Fibroblast of villous mesenchyme (primary cell): ENCODE measurements at regions not wholly inside any gene's neighbourhood (a gene's known extent, or its start where the extent isn't known, plus 50 kb on each side); places are given as distances from the start of the nearest gene placed in this dataset.

Source experiments
- DNase-seq: peaks from one replicate; pipeline ENCODE4 v3.0.0-alpha.2; 2010; ENCODE audit warnings: low read depth
- H3K4me3 ChIP-seq: 2 replicates; pipeline ENCODE4 v1.5.1; 2011; ENCODE audit warnings: low read depth, mild to moderate bottlenecking, low read length
- TF ChIP-seq, protein P1 (sequence below): IDR thresholded peaks from 2 replicates; pipeline ENCODE4 v1.5.1; 2012; ENCODE audit warnings: low read depth, mild to moderate bottlenecking, low read length; ENCODE audit not compliant: insufficient read depth

DNA sequence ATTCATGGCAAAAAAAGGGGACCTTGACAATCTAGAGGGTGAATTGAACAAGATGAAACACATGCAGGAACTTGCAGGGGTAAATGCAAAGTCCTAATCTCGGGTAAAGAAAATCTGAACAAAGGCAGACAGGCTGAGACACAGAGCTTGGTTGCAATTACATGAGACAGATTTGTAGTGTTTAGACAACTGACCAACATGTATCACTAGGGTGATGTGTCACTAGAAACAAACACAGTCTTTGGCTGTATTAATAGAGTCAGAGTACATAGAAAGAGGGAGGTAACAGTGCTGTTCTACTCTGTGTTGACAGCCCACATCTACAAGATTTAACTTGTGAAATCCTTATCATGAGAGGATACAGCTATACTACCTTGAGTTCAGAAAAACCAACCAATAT lies 78.1 kb upstream of the GRIK3 start:
- TF ChIP-seq, protein P1, sequence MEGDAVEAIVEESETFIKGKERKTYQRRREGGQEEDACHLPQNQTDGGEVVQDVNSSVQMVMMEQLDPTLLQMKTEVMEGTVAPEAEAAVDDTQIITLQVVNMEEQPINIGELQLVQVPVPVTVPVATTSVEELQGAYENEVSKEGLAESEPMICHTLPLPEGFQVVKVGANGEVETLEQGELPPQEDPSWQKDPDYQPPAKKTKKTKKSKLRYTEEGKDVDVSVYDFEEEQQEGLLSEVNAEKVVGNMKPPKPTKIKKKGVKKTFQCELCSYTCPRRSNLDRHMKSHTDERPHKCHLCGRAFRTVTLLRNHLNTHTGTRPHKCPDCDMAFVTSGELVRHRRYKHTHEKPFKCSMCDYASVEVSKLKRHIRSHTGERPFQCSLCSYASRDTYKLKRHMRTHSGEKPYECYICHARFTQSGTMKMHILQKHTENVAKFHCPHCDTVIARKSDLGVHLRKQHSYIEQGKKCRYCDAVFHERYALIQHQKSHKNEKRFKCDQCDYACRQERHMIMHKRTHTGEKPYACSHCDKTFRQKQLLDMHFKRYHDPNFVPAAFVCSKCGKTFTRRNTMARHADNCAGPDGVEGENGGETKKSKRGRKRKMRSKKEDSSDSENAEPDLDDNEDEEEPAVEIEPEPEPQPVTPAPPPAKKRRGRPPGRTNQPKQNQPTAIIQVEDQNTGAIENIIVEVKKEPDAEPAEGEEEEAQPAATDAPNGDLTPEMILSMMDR = no peak
- no peak for DNase-seq
- no peak overlapping the region for H3K4me3 ChIP-seq

DNA sequence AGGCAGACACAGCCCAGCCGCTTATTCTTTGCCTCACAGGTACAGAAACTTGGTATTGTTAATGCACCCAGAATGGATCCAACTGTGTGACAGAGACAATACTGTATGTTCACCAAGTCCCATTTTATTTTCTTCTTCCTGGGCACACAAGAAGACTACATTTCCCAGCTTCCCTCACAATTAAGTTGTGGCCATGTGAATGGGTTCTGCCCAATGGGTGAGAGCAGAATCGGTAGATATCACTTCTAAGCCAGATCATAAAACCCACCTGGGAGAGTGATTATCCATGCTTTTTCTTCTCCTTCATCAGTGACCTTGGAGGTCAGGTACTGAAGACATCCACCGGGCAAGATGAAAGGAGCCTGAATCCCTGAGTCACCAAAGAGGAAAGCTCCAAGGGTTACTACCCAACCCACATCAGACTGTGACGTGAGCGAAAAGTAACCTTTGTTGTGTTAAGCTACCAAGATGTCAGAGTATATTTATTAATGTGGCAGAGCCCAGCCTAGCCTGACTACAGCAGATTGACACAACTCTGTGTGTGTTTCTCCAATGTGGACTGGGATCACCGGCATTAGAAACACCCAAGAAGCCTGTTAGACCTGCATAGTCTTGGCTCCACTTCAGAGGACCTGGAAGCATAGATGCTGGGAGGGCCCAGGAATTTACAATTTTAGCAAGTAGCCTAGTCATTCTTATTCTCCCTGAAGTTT lies 79.1 kb upstream of the GRIK3 start:
- TF ChIP-seq, protein P1 = no peak

DNA sequence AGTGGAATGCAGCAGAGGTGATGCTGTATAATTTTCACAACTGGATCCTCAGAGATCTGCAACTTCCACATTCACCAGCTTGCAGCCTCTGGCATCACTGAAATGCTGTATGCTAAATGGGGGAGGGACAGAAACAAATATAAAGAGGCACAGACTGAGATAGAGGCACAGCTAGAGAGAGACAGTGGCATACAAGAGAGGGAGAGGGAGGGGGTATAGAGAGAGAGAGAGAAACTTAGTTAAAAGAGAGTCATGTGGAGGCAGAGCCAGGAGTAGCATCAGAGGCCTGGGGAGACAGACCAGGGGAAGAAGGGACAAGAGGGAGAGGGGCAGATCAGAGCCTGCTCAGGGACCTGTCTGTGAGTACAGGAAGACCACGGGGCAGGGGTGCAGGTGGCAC lies 84.5 kb upstream of the GRIK3 start:
- no peak for DNase-seq
- TF ChIP-seq, protein P1 = no peak
- no peak overlapping the region for H3K4me3 ChIP-seq

More for the DNA sequence above, 79.1 kb upstream of the GRIK3 start:
- H3K4me3 ChIP-seq = no peak overlapping the region
- DNase-seq = no peak

DNA sequence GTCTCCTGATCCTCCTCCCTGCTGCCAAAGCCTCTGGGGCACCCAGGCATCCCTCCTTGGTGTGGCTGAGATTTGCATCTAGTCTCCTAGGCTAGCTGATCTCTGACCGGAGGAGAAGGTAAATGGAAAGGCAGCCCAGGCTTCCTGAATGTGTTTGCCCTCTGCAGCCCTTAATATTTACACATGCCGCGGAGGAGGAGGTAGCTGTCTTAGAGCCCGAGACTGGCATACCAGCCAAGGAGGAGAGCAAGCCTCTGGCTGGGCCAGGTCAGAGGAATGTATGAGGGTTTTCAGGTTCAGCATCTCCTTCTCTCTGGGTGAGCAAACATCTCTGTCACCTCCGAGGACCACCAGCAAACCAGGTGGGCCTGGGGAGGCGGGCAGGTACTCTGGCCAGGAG lies 86.0 kb upstream of the GRIK3 start:
- TF ChIP-seq, protein P1 = no peak
- DNase-seq = no peak
- no peak overlapping the region for H3K4me3 ChIP-seq

DNA sequence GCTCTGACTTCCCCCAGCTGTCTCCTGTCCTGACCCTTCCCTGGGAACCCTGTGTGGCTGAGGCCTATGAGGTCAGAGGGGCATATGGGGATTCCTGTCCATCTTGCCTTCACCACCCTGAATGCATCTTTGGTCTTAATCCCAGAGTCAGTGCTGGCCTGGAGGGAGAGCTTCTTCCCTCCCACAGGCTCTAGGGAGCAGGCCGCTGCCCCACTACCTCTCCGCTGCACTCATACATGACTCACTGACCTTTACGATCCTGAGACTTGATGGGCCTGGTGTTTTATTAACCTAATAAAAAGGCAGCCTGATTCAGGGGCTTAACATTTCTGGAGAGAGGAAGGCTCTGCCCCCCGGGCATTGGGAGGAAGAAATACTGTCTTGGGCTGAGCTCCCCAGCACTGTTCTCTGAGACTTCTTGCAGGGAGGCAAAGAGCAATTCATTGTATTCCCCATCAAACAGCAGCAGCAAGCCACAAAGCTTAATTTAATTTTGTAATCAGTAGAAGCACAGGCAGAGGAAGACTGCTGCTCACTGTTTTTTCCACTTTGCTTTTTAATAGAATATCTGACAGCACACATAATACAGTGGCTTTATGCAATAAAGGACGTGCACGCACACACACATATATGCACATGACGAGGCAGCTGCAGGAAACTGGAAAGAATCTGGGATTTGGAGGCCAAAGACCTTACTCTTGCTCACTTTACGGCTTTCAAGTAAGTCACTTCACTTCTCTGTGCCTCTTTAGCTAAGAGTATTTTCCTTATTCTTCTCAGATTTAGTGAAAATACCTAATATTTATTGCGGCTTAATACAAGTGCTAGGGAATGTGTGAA lies 89.2 kb upstream of the GRIK3 start:
- no peak for DNase-seq
- TF ChIP-seq, protein P1 = no peak
- H3K4me3 ChIP-seq = no peak overlapping the region

DNA sequence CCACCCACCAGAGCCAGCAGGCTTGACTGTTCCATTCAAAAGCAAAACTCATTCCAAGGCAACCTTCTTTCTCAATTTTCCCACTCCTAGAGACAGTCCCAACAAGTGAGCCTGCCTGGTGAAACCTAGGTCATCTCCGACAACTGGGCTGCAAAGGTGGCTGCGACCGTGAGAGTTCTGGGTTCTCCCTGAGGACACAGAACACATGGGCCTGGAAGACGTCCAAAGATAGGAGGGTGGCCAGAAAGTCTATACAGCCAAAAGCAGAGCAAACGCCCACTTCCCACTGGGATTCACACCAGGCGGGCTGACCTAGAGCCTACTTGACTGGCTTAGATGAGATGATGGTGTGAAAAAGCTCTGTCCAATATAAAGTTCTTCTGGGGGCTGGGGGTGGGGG lies 90.2 kb upstream of the GRIK3 start:
- TF ChIP-seq, protein P1 = no peak
- DNase-seq = no peak
- no peak overlapping the region for H3K4me3 ChIP-seq

DNA sequence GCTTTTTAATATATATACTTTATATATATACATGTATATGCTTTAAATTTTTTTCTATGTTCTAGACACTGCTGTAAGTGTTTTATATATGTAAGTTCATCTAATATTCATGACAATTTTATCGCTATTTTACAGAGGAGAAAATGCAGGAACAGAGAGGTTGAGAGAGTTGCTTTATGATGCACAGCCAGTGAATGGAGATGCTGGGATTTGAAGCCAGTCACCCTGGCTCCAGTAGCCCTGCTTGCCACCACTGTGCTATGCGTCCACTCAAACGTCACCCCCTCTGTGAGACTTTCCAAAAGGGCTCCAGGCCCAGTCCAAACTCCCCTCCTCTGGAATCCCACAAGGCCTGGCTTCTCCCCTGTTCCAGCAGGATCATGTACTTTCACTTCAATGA lies 91.0 kb upstream of the GRIK3 start:
- H3K4me3 ChIP-seq = no peak overlapping the region
- DNase-seq = no peak
- TF ChIP-seq, protein P1 = no peak
